ENCODE measurements at regions not wholly inside any gene's neighbourhood (a gene's known extent, or its start where the extent isn't known, plus 50 kb on each side); places are given as distances from the start of the nearest gene placed in this dataset.

DNA sequence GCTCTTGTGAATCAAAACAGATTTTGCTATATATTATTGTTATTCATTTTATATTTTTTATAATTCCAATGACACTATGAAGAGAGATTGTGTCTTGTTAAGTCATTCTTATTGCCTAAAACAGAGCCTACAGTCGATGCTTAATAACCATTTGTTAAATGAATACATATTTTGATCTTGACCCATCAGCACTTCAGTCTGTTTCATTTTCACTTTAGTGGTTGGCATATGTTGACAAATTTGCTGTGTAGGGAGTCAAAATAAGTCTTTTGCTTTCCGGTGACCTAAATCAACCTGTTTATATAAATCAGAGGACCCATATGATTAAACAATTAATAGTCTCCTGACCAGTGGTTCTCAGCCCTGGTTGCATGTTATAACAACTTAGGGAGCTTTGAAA lies 97.1 kb downstream of the TXNL1 start:
- TF ChIP-seq TAF1 (IDR thresholded peaks at IDR 0.05; ENCODE audit: low read depth, low read length) (no peak), POLR2AphosphoS5 (IDR thresholded peaks at IDR 0.05; ENCODE audit: low read depth, low read length) (no peak)

All from GM12891 (cell line).